H1 (cell line): ENCODE measurements at regions not wholly inside any gene's neighbourhood (a gene's known extent, or its start where the extent isn't known, plus 50 kb on each side); places are given as distances from the start of the nearest gene placed in this dataset.

Experiments
- CHD1 ChIP-seq: IDR thresholded peaks from 2 replicates; pipeline ENCODE4 v1.6.1; 2012; ENCODE audit warnings: low read depth, low read length, improper control_type of control experiment
- CHD2 ChIP-seq: IDR thresholded peaks from 2 replicates; pipeline ENCODE4 v1.6.1; 2012; ENCODE audit warnings: low read length, improper control_type of control experiment
- CTCF ChIP-seq, 3 experiments: IDR thresholded peaks; 1 replicate in 2 of 3; 2 replicates in 1 of 3; pipeline versions ENCODE4 v1.5.1 to v1.6.1; 2011; ENCODE audit warnings: low read length in 3 of 3, mild to moderate bottlenecking in 3 of 3, inconsistent platforms in 2 of 3, low read depth in 1 of 3, moderate library complexity in 1 of 3; ENCODE audit not compliant: insufficient read depth in 1 of 3; ENCODE audit errors: control extremely low read depth in 1 of 3
- EP300 ChIP-seq, 2 experiments: IDR thresholded peaks; 1 replicate in 1 of 2; 2 replicates in 1 of 2; pipeline ENCODE4 v1.6.1; 2011 to 2012; ENCODE audit warnings: low read depth in 2 of 2, low read length in 2 of 2, mild to moderate bottlenecking in 2 of 2, borderline replicate concordance in 1 of 2, inconsistent platforms in 1 of 2, moderate library complexity in 1 of 2
- EZH2 ChIP-seq: fragments of 200-600 bp; sonication (generic); IDR thresholded peaks from 2 replicates; pipeline ENCODE4 v1.7.1; 2012; ENCODE audit warnings: low read depth, mild to moderate bottlenecking, moderate library complexity, low read length, inconsistent platforms; ENCODE audit not compliant: severe bottlenecking
- GABPA ChIP-seq: IDR thresholded peaks from 2 replicates; pipeline ENCODE4 v1.6.1; 2011; ENCODE audit warnings: mild to moderate bottlenecking, low read length, moderate library complexity, borderline replicate concordance; ENCODE audit not compliant: insufficient read depth
- GTF2F1 ChIP-seq: IDR thresholded peaks from 2 replicates; pipeline ENCODE4 v1.6.1; 2012; ENCODE audit warnings: low read depth, low read length, improper control_type of control experiment, borderline replicate concordance
- KDM5A ChIP-seq: fragments of 200-600 bp; IDR thresholded peaks from 2 replicates; pipeline ENCODE4 v1.7.1; 2012; ENCODE audit warnings: mild to moderate bottlenecking, low read length, inconsistent platforms, mixed read lengths
- RBBP5 ChIP-seq: IDR thresholded peaks from 2 replicates; pipeline ENCODE4 v1.7.1; 2012; ENCODE audit warnings: low read depth, mild to moderate bottlenecking, inconsistent platforms, low read length, moderate library complexity, borderline replicate concordance
- SIN3A ChIP-seq, 2 experiments: IDR thresholded peaks in 1 of 2; conservative IDR thresholded peaks in 1 of 2; 2 replicates each; pipeline ENCODE4 v1.6.1; 2011 to 2012; ENCODE audit warnings: low read length in 2 of 2, improper control_type of control experiment in 1 of 2, low read depth in 1 of 2, mild to moderate bottlenecking in 1 of 2
- SIX5 ChIP-seq: IDR thresholded peaks from 2 replicates; pipeline ENCODE4 v1.6.1; 2011; ENCODE audit warnings: mild to moderate bottlenecking, low read depth, low read length
- SUZ12 ChIP-seq: fragments of 200-600 bp; sonication (generic); IDR thresholded peaks from 2 replicates; pipeline ENCODE4 v1.6.1; 2012; ENCODE audit warnings: mild to moderate bottlenecking, inconsistent platforms, low read length, moderate library complexity, mixed read lengths
- TEAD4 ChIP-seq: IDR thresholded peaks from 2 replicates; pipeline ENCODE4 v1.6.1; 2012; ENCODE audit warnings: low read depth, low read length, inconsistent platforms, mixed read lengths

GRCh38 chr17:83018658-83019193 is 60.7 kb upstream of the METRNL start:
- TF ChIP-seq CHD1 (no peak), SIX5 (no peak), SIN3A (conservative IDR thresholded peaks at IDR 0.05 in 1 of 2, IDR thresholded peaks at IDR 0.05 in 1 of 2; ENCODE audit: low read depth in 1 of 2, low read length in 2 of 2) (no peak), RBBP5 (no peak), TEAD4 (no peak), EP300 (IDR thresholded peaks at IDR 0.05; ENCODE audit: borderline replicate concordance in 1 of 2, low read depth in 2 of 2, low read length in 2 of 2) (no peak), EZH2 (no peak), CHD2 (no peak), GTF2F1 (no peak), SUZ12 (no peak), CTCF (IDR thresholded peaks at IDR 0.05; ENCODE audit: control extremely low read depth in 1 of 3, insufficient read depth in 1 of 3, low read depth in 1 of 3, low read length in 3 of 3) (no peak), GABPA (no peak), KDM5A (no peak)
